ENCODE measurements at regions not wholly inside any gene's neighbourhood (a gene's known extent, or its start where the extent isn't known, plus 50 kb on each side); places are given as distances from the start of the nearest gene placed in this dataset.

DNA sequence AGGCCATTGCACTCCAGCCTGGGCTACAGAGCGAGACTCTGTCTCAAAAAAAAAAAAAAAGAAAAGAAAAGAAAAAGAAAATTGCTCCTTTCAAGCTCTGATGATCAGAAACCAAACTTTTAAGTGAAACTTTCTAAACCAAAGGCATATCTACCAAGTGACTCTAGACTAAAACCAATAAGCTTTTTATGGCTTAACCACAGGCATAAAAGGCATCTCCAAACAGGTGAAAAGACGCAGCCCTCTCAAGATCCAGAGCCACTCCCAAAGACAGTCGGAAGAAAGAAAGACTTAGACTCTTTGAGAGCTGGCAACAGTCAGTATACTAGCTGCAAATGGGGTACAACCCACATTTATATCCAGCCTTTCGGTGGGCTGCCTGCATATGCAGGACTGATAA is 117.1 kb upstream of the AP1S2 start:
- Histone ChIP-seq H3K4me2 (ENCODE audit: low read length) (no peak overlapping the region), H4K20me1 (ENCODE audit: insufficient read depth, low read length) (no peaks in the 10 kb centered on the region), H2AFZ (ENCODE audit: low read length) (no peak overlapping the region), H3K27ac (ENCODE audit: low read depth, low read length, poor library complexity, severe bottlenecking) (no peak overlapping the region), H3K9me2 (ENCODE audit: insufficient read depth, low read length) (no peaks in the 10 kb centered on the region), H3K4me3 (ENCODE audit: low read depth, low read length, poor library complexity, severe bottlenecking) (no peak overlapping the region), H3K4me1 (ENCODE audit: insufficient read depth, low read length, poor library complexity, severe bottlenecking) (no peaks in the 10 kb centered on the region), H3K9me3 (ENCODE audit: low read length) (no peaks in the 10 kb centered on the region), H3K79me2 (ENCODE audit: insufficient read depth, low read depth, low read length) (no peaks in the 10 kb centered on the region), H3K36me3 (ENCODE audit: insufficient read depth, low read length) (no peaks in the 10 kb centered on the region)
- intact Hi-C loops (cut with micrococcal nuclease; ENCODE audit: unreplicated experiment) = loop anchor here (10.0 kb wide), 1 partner anchor 157 kb away; no protein-coding TSS in a partner anchor
- no peak for DNase-seq (ENCODE audit: low spot score)
- ChIA-PET POLR2A (interaction anchor here (0.5 to 0.6 kb wide), 2 partner anchors 122 to 714 kb away, joined by 3 read pairs; no protein-coding TSS in a partner anchor), CTCF (ENCODE audit: unreplicated experiment) (interaction anchor here (1.0 kb wide), 1 partner anchor 39 kb away, joined by 3 read pairs; no protein-coding TSS in a partner anchor)
- BruUV-seq (replicated peaks) = no TSS peak
- TF ChIP-seq, protein P1, sequence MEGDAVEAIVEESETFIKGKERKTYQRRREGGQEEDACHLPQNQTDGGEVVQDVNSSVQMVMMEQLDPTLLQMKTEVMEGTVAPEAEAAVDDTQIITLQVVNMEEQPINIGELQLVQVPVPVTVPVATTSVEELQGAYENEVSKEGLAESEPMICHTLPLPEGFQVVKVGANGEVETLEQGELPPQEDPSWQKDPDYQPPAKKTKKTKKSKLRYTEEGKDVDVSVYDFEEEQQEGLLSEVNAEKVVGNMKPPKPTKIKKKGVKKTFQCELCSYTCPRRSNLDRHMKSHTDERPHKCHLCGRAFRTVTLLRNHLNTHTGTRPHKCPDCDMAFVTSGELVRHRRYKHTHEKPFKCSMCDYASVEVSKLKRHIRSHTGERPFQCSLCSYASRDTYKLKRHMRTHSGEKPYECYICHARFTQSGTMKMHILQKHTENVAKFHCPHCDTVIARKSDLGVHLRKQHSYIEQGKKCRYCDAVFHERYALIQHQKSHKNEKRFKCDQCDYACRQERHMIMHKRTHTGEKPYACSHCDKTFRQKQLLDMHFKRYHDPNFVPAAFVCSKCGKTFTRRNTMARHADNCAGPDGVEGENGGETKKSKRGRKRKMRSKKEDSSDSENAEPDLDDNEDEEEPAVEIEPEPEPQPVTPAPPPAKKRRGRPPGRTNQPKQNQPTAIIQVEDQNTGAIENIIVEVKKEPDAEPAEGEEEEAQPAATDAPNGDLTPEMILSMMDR (conservative IDR thresholded peaks at IDR 0.05; ENCODE audit: low read length) = no peak
- TF ChIP-seq EZH2phosphoT487 (IDR thresholded peaks at IDR 0.05; ENCODE audit: borderline replicate concordance, low read depth, low read length) = no peak

DNA sequence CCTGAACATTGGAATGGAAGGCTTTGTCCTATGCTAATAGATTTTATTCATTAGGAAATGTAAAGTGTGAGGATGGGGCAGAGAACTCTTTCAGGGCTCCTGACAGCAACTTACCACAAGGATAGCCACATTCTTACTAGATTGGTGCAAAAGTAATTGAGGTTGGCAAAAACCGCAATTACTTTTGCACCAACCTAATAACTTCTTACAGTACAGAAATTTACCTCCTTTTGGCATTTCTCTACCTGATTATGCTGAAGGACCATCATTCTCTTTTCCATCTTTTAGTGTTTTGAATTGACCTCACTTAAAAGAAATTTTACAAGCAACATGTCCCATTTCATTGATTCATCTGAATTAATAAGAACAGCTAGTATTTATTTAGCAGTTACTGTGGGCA is 109.2 kb upstream of the AP1S2 start:
- no peak for DNase-seq (ENCODE audit: low spot score)
- H3K79me2 ChIP-seq (ENCODE audit: insufficient read depth, low read depth, low read length) = no peaks in the 10 kb centered on the region
- H3K27ac ChIP-seq (ENCODE audit: low read depth, low read length, poor library complexity, severe bottlenecking) = no peak overlapping the region
- no TSS peak for BruUV-seq (replicated peaks)
- no peaks in the 10 kb centered on the region for H4K20me1 ChIP-seq (ENCODE audit: insufficient read depth, low read length)
- no peak overlapping the region for H2AFZ ChIP-seq (ENCODE audit: low read length)
- POLR2A ChIA-PET = no interaction called here
- H3K9me3 ChIP-seq (ENCODE audit: low read length) = no peaks in the 10 kb centered on the region
- CTCF ChIA-PET (ENCODE audit: unreplicated experiment) = no interaction called here
- H3K4me1 ChIP-seq (ENCODE audit: insufficient read depth, low read length, poor library complexity, severe bottlenecking) = no peaks in the 10 kb centered on the region
- no peaks in the 10 kb centered on the region for H3K9me2 ChIP-seq (ENCODE audit: insufficient read depth, low read length)
- TF ChIP-seq, protein P1 (conservative IDR thresholded peaks at IDR 0.05; ENCODE audit: low read length) = no peak
- no peak for TF ChIP-seq EZH2phosphoT487 (IDR thresholded peaks at IDR 0.05; ENCODE audit: borderline replicate concordance, low read depth, low read length)
- no peak overlapping the region for H3K4me2 ChIP-seq (ENCODE audit: low read length)
- no peak overlapping the region for H3K4me3 ChIP-seq (ENCODE audit: low read depth, low read length, poor library complexity, severe bottlenecking)
- intact Hi-C loops (cut with micrococcal nuclease; ENCODE audit: unreplicated experiment) = no loop called here
- H3K36me3 ChIP-seq (ENCODE audit: insufficient read depth, low read length) = no peaks in the 10 kb centered on the region

DNA sequence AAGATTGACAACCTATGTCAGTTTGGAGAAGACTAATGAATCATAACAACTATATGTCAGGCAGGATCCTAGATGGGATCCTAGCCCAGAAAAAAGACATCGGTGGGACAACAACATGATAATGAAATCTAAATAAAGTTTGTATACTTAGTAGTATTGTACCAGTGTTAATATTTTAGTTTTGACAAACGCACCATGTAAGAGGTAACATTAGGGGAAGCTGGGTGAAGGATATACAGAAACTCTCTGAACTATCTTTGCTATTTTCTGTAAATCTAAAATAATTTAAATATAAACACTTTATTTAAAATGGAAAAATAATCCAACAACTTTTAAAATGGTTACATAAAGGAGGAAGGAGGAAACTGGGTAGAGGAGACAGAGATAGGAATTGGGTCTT is 105.6 kb upstream of the AP1S2 start:
- Histone ChIP-seq H3K36me3 (ENCODE audit: insufficient read depth, low read length) (no peaks in the 10 kb centered on the region), H3K4me2 (ENCODE audit: low read length) (no peak overlapping the region), H3K27ac (ENCODE audit: low read depth, low read length, poor library complexity, severe bottlenecking) (no peak overlapping the region), H4K20me1 (ENCODE audit: insufficient read depth, low read length) (no peaks in the 10 kb centered on the region), H3K4me1 (ENCODE audit: insufficient read depth, low read length, poor library complexity, severe bottlenecking) (no peaks in the 10 kb centered on the region), H2AFZ (ENCODE audit: low read length) (no peak overlapping the region), H3K4me3 (ENCODE audit: low read depth, low read length, poor library complexity, severe bottlenecking) (no peak overlapping the region), H3K9me2 (ENCODE audit: insufficient read depth, low read length) (no peaks in the 10 kb centered on the region), H3K79me2 (ENCODE audit: insufficient read depth, low read depth, low read length) (no peaks in the 10 kb centered on the region), H3K9me3 (ENCODE audit: low read length) (no peaks in the 10 kb centered on the region)
- no TSS peak for BruUV-seq (replicated peaks)
- intact Hi-C loops (cut with micrococcal nuclease; ENCODE audit: unreplicated experiment) = no loop called here
- TF ChIP-seq, protein P1 (conservative IDR thresholded peaks at IDR 0.05; ENCODE audit: low read length) = no peak
- no peak for DNase-seq (ENCODE audit: low spot score)
- ChIA-PET CTCF (ENCODE audit: unreplicated experiment) (no interaction called here), POLR2A (interaction anchor here (1.2 kb wide), 1 partner anchor 12 kb away, joined by 3 read pairs; no protein-coding TSS in a partner anchor)
